ENCODE measurements at regions not wholly inside any gene's neighbourhood (a gene's known extent, or its start where the extent isn't known, plus 50 kb on each side); places are given as distances from the start of the nearest gene placed in this dataset.

- TF ChIP-seq EZH2 (IDR thresholded peaks at IDR 0.05; ENCODE audit: insufficient read depth, low read length): no peak
- TF ChIP-seq CTCF (IDR thresholded peaks at IDR 0.05; ENCODE audit: insufficient read depth, low read depth, low read length): no peak
These were observed 186.3 kb downstream of the CALCRL start for GRCh38 chr2:187261705-187262104.
